GM12878 (cell line): ENCODE measurements at regions not wholly inside any gene's neighbourhood (a gene's known extent, or its start where the extent isn't known, plus 50 kb on each side); places are given as distances from the start of the nearest gene placed in this dataset.

Experiments used
- ATAC-seq: fragments of 200-7000 bp; cut with Tn5 transposase; 3 replicates; pipeline ENCODE4 v1.9.1; 2020; ENCODE audit warnings: mild to moderate bottlenecking, moderate library complexity
- BruUV-seq: library from RNA; stranded (reverse); fragments of 400-500 nt; replicated peaks from 2 replicates; lab custom pipeline; 2021; lab: Mats Ljungman, UMichigan
- CTCF ChIA-PET: fragments of 300-600 bp; sonication (Branson Sonifier 250); formaldehyde crosslinking; extraction: SDS; loops from one replicate; lab custom pipeline; 2021; ENCODE audit warnings: inconsistent platforms; lab: Yijun Ruan, JAX
- POLR2A ChIA-PET: fragments of 350-600 bp; formaldehyde crosslinking; extraction: SDS; loops from one replicate; lab custom pipeline; 2021; ENCODE audit warnings: inconsistent platforms; lab: Charles Lee
- RAD21 ChIA-PET: fragments of 300-600 bp; sonication (Branson Sonifier 250); formaldehyde crosslinking; loops from one replicate; lab custom pipeline; 2023; ENCODE audit warnings: antibody characterized with exemption; ENCODE audit not compliant: unreplicated experiment; lab: Charles Lee
- SMC1A ChIA-PET: fragments of 300-600 bp; sonication (Branson Sonifier 250); formaldehyde crosslinking; loops from one replicate; lab custom pipeline; 2023; ENCODE audit not compliant: unreplicated experiment, uncharacterized antibody; lab: Charles Lee
- DNase-seq: peaks from one replicate; pipeline ENCODE4 v3.0.0-alpha.2; 2011; ENCODE audit warnings: low read depth, low spot score
- FAIRE-seq: peaks from 3 replicates; lab custom pipeline; 2011; peaks lifted over from hg19 to GRCh38; lab: Jason Lieb, UNC
- H2AFZ ChIP-seq: 2 replicates; pipeline ENCODE4 v1.6.0; 2011; ENCODE audit warnings: low read depth, low read length, control low read depth; ENCODE audit not compliant: control insufficient read depth
- H3K27ac ChIP-seq: 2 replicates; pipeline ENCODE4 v1.5.1; 2011; ENCODE audit warnings: control low read depth; ENCODE audit not compliant: control insufficient read depth, insufficient read depth
- H3K27me3 ChIP-seq, 2 experiments: replicated peaks in 1 of 2; 2 replicates each; pipeline versions ENCODE4 v1.6.0 to v1.6.1; 2011; ENCODE audit warnings: low read length in 1 of 2; ENCODE audit not compliant: control insufficient read depth in 2 of 2, insufficient read depth in 2 of 2
- H3K36me3 ChIP-seq, 2 experiments: 2 replicates each; pipeline ENCODE4 v1.5.1; 2011; ENCODE audit warnings: low read length in 1 of 2; ENCODE audit not compliant: control insufficient read depth in 2 of 2, insufficient read depth in 2 of 2
- H3K4me1 ChIP-seq: 2 replicates; pipeline ENCODE4 v1.6.1; 2011; ENCODE audit warnings: mild to moderate bottlenecking, low read length, moderate library complexity, mixed read lengths; ENCODE audit not compliant: control insufficient read depth, insufficient read depth
- H3K4me2 ChIP-seq: 2 replicates; pipeline ENCODE4 v1.6.0; 2011; ENCODE audit warnings: control low read depth; ENCODE audit not compliant: control insufficient read depth, insufficient read depth
- H3K4me3 ChIP-seq: fragments of 200-600 bp; sonication (generic); 2 replicates; pipeline ENCODE4 v1.5.1; 2016
- H3K79me2 ChIP-seq: 2 replicates; pipeline ENCODE4 v1.6.0; 2011; ENCODE audit warnings: low read length; ENCODE audit not compliant: control insufficient read depth, insufficient read depth
- H3K9ac ChIP-seq: 2 replicates; pipeline ENCODE4 v1.8.0; 2011; ENCODE audit warnings: low read length, control low read depth, mixed read lengths; ENCODE audit not compliant: control insufficient read depth, insufficient read depth
- H3K9me3 ChIP-seq: replicated peaks from 3 replicates; pipeline ENCODE4 v1.5.1; 2011; ENCODE audit warnings: mild to moderate bottlenecking, low read length; ENCODE audit not compliant: control insufficient read depth, insufficient read depth
- H4K20me1 ChIP-seq: 2 replicates; pipeline ENCODE4 v1.6.0; 2011; ENCODE audit not compliant: control insufficient read depth, insufficient read depth
- IRF5 ChIP-seq: fragments of 450-650 bp; IDR thresholded peaks from 2 replicates; pipeline ENCODE4 v1.6.1; 2017; ENCODE audit warnings: borderline replicate concordance
- MLLT1 ChIP-seq: fragments of 450-650 bp; IDR thresholded peaks from 2 replicates; pipeline ENCODE4 v1.6.1; 2016; ENCODE audit warnings: mild to moderate bottlenecking
- NFXL1 ChIP-seq: fragments of 450-650 bp; IDR thresholded peaks from 2 replicates; pipeline ENCODE4 v1.6.1; 2017; ENCODE audit warnings: antibody characterized with exemption, mild to moderate bottlenecking, borderline replicate concordance
- NR2F1 ChIP-seq: fragments of 450-650 bp; conservative IDR thresholded peaks from 2 replicates; pipeline ENCODE4 v1.6.1; 2017; ENCODE audit warnings: mild to moderate bottlenecking
- POLR2A ChIP-seq: IDR thresholded peaks from 2 replicates; pipeline ENCODE4 v1.6.1; 2011; ENCODE audit warnings: low read depth, mild to moderate bottlenecking, low read length
- RCOR1 ChIP-seq: conservative IDR thresholded peaks from 2 replicates; pipeline ENCODE4 v1.6.1; 2012; ENCODE audit warnings: low read depth, low read length, improper control_type of control experiment
- RELB ChIP-seq: fragments of 450-650 bp; IDR thresholded peaks from 2 replicates; pipeline ENCODE4 v1.6.1; 2017; ENCODE audit warnings: low read depth, mild to moderate bottlenecking, moderate library complexity
- STAT1 ChIP-seq: fragments of 450-650 bp; conservative IDR thresholded peaks from 2 replicates; pipeline ENCODE4 v1.6.1; 2014; ENCODE audit warnings: antibody characterized with exemption, mild to moderate bottlenecking
- TBL1XR1 ChIP-seq: IDR thresholded peaks from 2 replicates; pipeline ENCODE4 v1.6.1; 2012; ENCODE audit warnings: low read depth, low read length, improper control_type of control experiment
- ZNF207 ChIP-seq: fragments of 450-650 bp; IDR thresholded peaks from 2 replicates; pipeline ENCODE4 v1.6.1; 2014; ENCODE audit warnings: antibody characterized with exemption, mild to moderate bottlenecking, borderline replicate concordance
- WGBS: methylation state at CpG from one replicate; pipeline ENCODE4 v1.1.6; 2016; ENCODE audit warnings: low lambda C conversion rate; ENCODE audit not compliant: insufficient replicate concordance, insufficient coverage; ENCODE audit errors: missing lambda C conversion rate; 5-methylcytosine and 5-hydroxymethylcytosine counted together
- in situ Hi-C: fragments of 300-500 bp; cut with MboI; formaldehyde crosslinking; loops from 9 replicates; pipeline ENCODE4 v1.14.3; 2018; ENCODE audit warnings: mixed read lengths
- intact Hi-C: fragments of 100-400 bp; cut with micrococcal nuclease; formaldehyde crosslinking; loops from one replicate; pipeline ENCODE4 v1.14.2; 2022; ENCODE audit not compliant: unreplicated experiment

- Histone ChIP-seq H3K9me3 (no peaks in the 10 kb centered on the region; the same call in 2 of the 3 replicates), H3K79me2 (no peaks in the 10 kb centered on the region), H3K4me2 (no peak overlapping the region), H3K27me3 (no peaks in the 10 kb centered on the region), H3K36me3 (no peaks in the 10 kb centered on the region), H3K27ac (no peak overlapping the region), H3K4me1 (no peaks in the 10 kb centered on the region), H3K9ac (no peak overlapping the region), H4K20me1 (no peaks in the 10 kb centered on the region), H2AFZ (no peak overlapping the region), H3K4me3 (no peak overlapping the region)
- FAIRE-seq (no peak), ATAC-seq (no peak), DNase-seq (no peak)
- ChIA-PET RAD21 (no interaction called here), SMC1A (interaction anchor here (1.2 kb wide), 1 partner anchor 16 kb away, joined by 3 read pairs; no protein-coding TSS in a partner anchor), CTCF (no interaction called here), POLR2A (no interaction called here)
- intact Hi-C loops (no loop called here), in situ Hi-C loops (no loop called here)
- TF ChIP-seq STAT1 (no peak), IRF5 (no peak), TBL1XR1 (no peak), NR2F1 (no peak), RELB (no peak), MLLT1 (no peak), POLR2A (no peak), NFXL1 (no peak), ZNF207 (no peak), RCOR1 (no peak)
- 25% methylated on average over 3 of the region's 3 CpGs for WGBS
- no TSS peak for BruUV-seq
These were observed 291.0 kb upstream of the PPP2R3A start for GRCh38 chr3:135674508-135674907.
